ENCODE measurements at regions not wholly inside any gene's neighbourhood (a gene's known extent, or its start where the extent isn't known, plus 50 kb on each side); places are given as distances from the start of the nearest gene placed in this dataset.
"Not testable (repeated sequence)": the region's sequence is repeated elsewhere in the genome, so short reads cannot be mapped to it uniquely, and the experiment has no call there.

- Histone ChIP-seq H3K27ac (ENCODE audit: low read depth, low read length) (no peak overlapping the region), H3K4me1 (ENCODE audit: control insufficient read depth in 2 of 2, insufficient read depth in 2 of 2, low read length in 2 of 2) (no peaks in the 10 kb centered on the region), H3K27me3 (ENCODE audit: control insufficient read depth in 2 of 2, insufficient read depth in 2 of 2, low read length in 2 of 2) (no peaks in the 10 kb centered on the region), H3K36me3 (ENCODE audit: control insufficient read depth in 2 of 3, insufficient read depth in 3 of 3, low read length in 3 of 3) (no peaks in the 10 kb centered on the region), H3K9me3 (ENCODE audit: control insufficient read depth in 2 of 3, low read length in 3 of 3) (no peaks in the 10 kb centered on the region), H3K4me3 (ENCODE audit: low read length) (no peak overlapping the region)
- Mint-ChIP-seq H3K4me1 (peaks cover 0 to 3% (median 0%) of the 10 kb centered on the region in 7 donors), H3K4me3 (no peak overlapping the region), H3K36me3 (peaks cover 0 to 3% (median 0%) of the 10 kb centered on the region in 5 donors), H3K9me3 (peaks cover 1 to 14% (median 7%) of the 10 kb centered on the region in 11 donors), H3K27me3 (peaks cover 0 to 11% (median 8%) of the 10 kb centered on the region in 5 donors), H3K27ac (no peak overlapping the region)
- intact Hi-C loops (cut with micrococcal nuclease): no loop called here
- POLR2A ChIA-PET: no interaction called here
- no peak for DNase-seq
- no peak for ATAC-seq
- CTCF ChIA-PET: no interaction called here
Observed at GRCh38 chr1:241447031-241447644, 72.4 kb downstream of the FH start.

GRCh38 chr1:241444836-241445235 is 74.7 kb downstream of the FH start:
- no peak for ATAC-seq
- Histone ChIP-seq H3K27me3 (ENCODE audit: control insufficient read depth in 2 of 2, insufficient read depth in 2 of 2, low read length in 2 of 2) (no peaks in the 10 kb centered on the region), H3K9me3 (ENCODE audit: control insufficient read depth in 2 of 3, low read length in 3 of 3) (no peaks in the 10 kb centered on the region), H3K36me3 (ENCODE audit: control insufficient read depth in 2 of 3, insufficient read depth in 3 of 3, low read length in 3 of 3) (no peaks in the 10 kb centered on the region), H3K4me1 (ENCODE audit: control insufficient read depth in 2 of 2, insufficient read depth in 2 of 2, low read length in 2 of 2) (no peaks in the 10 kb centered on the region), H3K4me3 (ENCODE audit: low read length) (no peak overlapping the region), H3K27ac (ENCODE audit: low read depth, low read length) (no peak overlapping the region)
- H3K9me3 Mint-ChIP-seq: peaks cover 1 to 14% (median 4%) of the 10 kb centered on the region in 11 donors
- POLR2A ChIA-PET: no interaction called here
- H3K36me3 Mint-ChIP-seq: no peaks in the 10 kb centered on the region
- H3K4me1 Mint-ChIP-seq: peaks cover 0 to 3% (median 0%) of the 10 kb centered on the region in 7 donors
- intact Hi-C loops (cut with micrococcal nuclease): no loop called here
- no peak overlapping the region for H3K4me3 Mint-ChIP-seq
- peaks cover 0 to 14% (median 8%) of the 10 kb centered on the region in 5 donors for H3K27me3 Mint-ChIP-seq
- H3K27ac Mint-ChIP-seq: no peak overlapping the region
- DNase-seq: no peak
- CTCF ChIA-PET: no interaction called here

GRCh38 chr1:241443561-241443960 is 76.0 kb downstream of the FH start:
- CTCF ChIA-PET: no interaction called here
- POLR2A ChIA-PET: no interaction called here

GRCh38 chr1:241442686-241443085 is 76.9 kb downstream of the FH start:
- Histone ChIP-seq H3K27me3 (ENCODE audit: control insufficient read depth in 2 of 2, insufficient read depth in 2 of 2, low read length in 2 of 2) (no peaks in the 10 kb centered on the region), H3K4me3 (ENCODE audit: low read length) (no peak overlapping the region), H3K27ac (ENCODE audit: low read depth, low read length) (no peak overlapping the region), H3K9me3 (ENCODE audit: control insufficient read depth in 2 of 3, low read length in 3 of 3) (no peaks in the 10 kb centered on the region), H3K36me3 (ENCODE audit: control insufficient read depth in 2 of 3, insufficient read depth in 3 of 3, low read length in 3 of 3) (no peaks in the 10 kb centered on the region), H3K4me1 (ENCODE audit: control insufficient read depth in 2 of 2, insufficient read depth in 2 of 2, low read length in 2 of 2) (no peaks in the 10 kb centered on the region)
- H3K36me3 Mint-ChIP-seq: no peaks in the 10 kb centered on the region
- intact Hi-C loops (cut with micrococcal nuclease): no loop called here
- peaks cover 0 to 14% (median 4%) of the 10 kb centered on the region in 11 donors for H3K9me3 Mint-ChIP-seq
- DNase-seq: no peak
- H3K4me1 Mint-ChIP-seq: peaks cover 0 to 3% (median 0%) of the 10 kb centered on the region in 7 donors
- no peak for ATAC-seq
- CTCF ChIA-PET: no interaction called here
- H3K27ac Mint-ChIP-seq: no peak overlapping the region
- peaks cover 0 to 18% (median 8%) of the 10 kb centered on the region in 5 donors for H3K27me3 Mint-ChIP-seq
- no peak overlapping the region for H3K4me3 Mint-ChIP-seq
- POLR2A ChIA-PET: no interaction called here

More at GRCh38 chr1:241443561-241443960, 76.0 kb downstream of the FH start:
- Histone ChIP-seq H3K36me3 (ENCODE audit: control insufficient read depth in 2 of 3, insufficient read depth in 3 of 3, low read length in 3 of 3) (no peaks in the 10 kb centered on the region), H3K27ac (ENCODE audit: low read depth, low read length) (no peak overlapping the region), H3K4me1 (ENCODE audit: control insufficient read depth in 2 of 2, insufficient read depth in 2 of 2, low read length in 2 of 2) (no peaks in the 10 kb centered on the region), H3K27me3 (ENCODE audit: control insufficient read depth in 2 of 2, insufficient read depth in 2 of 2, low read length in 2 of 2) (no peaks in the 10 kb centered on the region), H3K4me3 (ENCODE audit: low read length) (no peak overlapping the region), H3K9me3 (ENCODE audit: control insufficient read depth in 2 of 3, low read length in 3 of 3) (no peaks in the 10 kb centered on the region)
- Mint-ChIP-seq H3K36me3 (no peaks in the 10 kb centered on the region), H3K27me3 (peaks cover 0 to 18% (median 8%) of the 10 kb centered on the region in 5 donors), H3K4me1 (peaks cover 0 to 3% (median 0%) of the 10 kb centered on the region in 7 donors), H3K9me3 (peaks cover 1 to 14% (median 4%) of the 10 kb centered on the region in 11 donors), H3K27ac (no peak overlapping the region), H3K4me3 (no peak overlapping the region)
- no peak for DNase-seq
- intact Hi-C loops (cut with micrococcal nuclease): no loop called here
- ATAC-seq: no peak

GRCh38 chr1:241440904-241441303 is 78.7 kb downstream of the FH start:
- no peak overlapping the region for H3K27ac ChIP-seq (ENCODE audit: low read depth, low read length)
- no peaks in the 10 kb centered on the region for H3K4me1 ChIP-seq (ENCODE audit: control insufficient read depth in 2 of 2, insufficient read depth in 2 of 2, low read length in 2 of 2)
- H3K36me3 Mint-ChIP-seq: no peaks in the 10 kb centered on the region
- no peak for DNase-seq
- no peak overlapping the region for H3K27ac Mint-ChIP-seq
- POLR2A ChIA-PET: no interaction called here
- peaks cover 0 to 14% (median 4%) of the 10 kb centered on the region in 11 donors for H3K9me3 Mint-ChIP-seq
- ATAC-seq: no peak
- H3K27me3 ChIP-seq (ENCODE audit: control insufficient read depth in 2 of 2, insufficient read depth in 2 of 2, low read length in 2 of 2): no peaks in the 10 kb centered on the region
- no peak overlapping the region for H3K4me3 Mint-ChIP-seq
- H3K4me1 Mint-ChIP-seq: peaks cover 0 to 3% (median 0%) of the 10 kb centered on the region in 7 donors
- H3K9me3 ChIP-seq (ENCODE audit: control insufficient read depth in 2 of 3, low read length in 3 of 3): no peaks in the 10 kb centered on the region
- intact Hi-C loops (cut with micrococcal nuclease): no loop called here
- CTCF ChIA-PET: no interaction called here
- H3K36me3 ChIP-seq (ENCODE audit: control insufficient read depth in 2 of 3, insufficient read depth in 3 of 3, low read length in 3 of 3): no peaks in the 10 kb centered on the region
- no peak overlapping the region for H3K4me3 ChIP-seq (ENCODE audit: low read length)
- peaks cover 0 to 18% (median 12%) of the 10 kb centered on the region in 5 donors for H3K27me3 Mint-ChIP-seq

GRCh38 chr1:241438686-241439085 is 80.9 kb downstream of the FH start:
- POLR2A ChIA-PET; H3K36me3 Mint-ChIP-seq; H3K9me3 Mint-ChIP-seq; DNase-seq; H3K27ac ChIP-seq (ENCODE audit: low read depth, low read length); H3K36me3 ChIP-seq (ENCODE audit: control insufficient read depth in 2 of 3, insufficient read depth in 3 of 3, low read length in 3 of 3); intact Hi-C loops (cut with micrococcal nuclease); H3K27ac Mint-ChIP-seq; H3K4me3 Mint-ChIP-seq; CTCF ChIA-PET; H3K4me1 Mint-ChIP-seq; H3K9me3 ChIP-seq (ENCODE audit: control insufficient read depth in 2 of 3, low read length in 3 of 3); H3K27me3 ChIP-seq (ENCODE audit: control insufficient read depth in 2 of 2, insufficient read depth in 2 of 2, low read length in 2 of 2); ATAC-seq; H3K4me3 ChIP-seq (ENCODE audit: low read length); H3K4me1 ChIP-seq (ENCODE audit: control insufficient read depth in 2 of 2, insufficient read depth in 2 of 2, low read length in 2 of 2): not testable (repeated sequence)
- H3K27me3 Mint-ChIP-seq: peaks cover 0 to 32% (median 17%) of the 10 kb centered on the region in 5 donors

GRCh38 chr1:241432241-241432640 is 75.2 kb upstream of the RGS7 start:
- DNase-seq (no peak), ATAC-seq (no peak)
- Mint-ChIP-seq H3K4me1 (no peaks in the 10 kb centered on the region), H3K27ac (no peak overlapping the region), H3K9me3 (peaks cover 0 to 16% (median 5%) of the 10 kb centered on the region in 11 donors), H3K27me3 (peaks cover 14 to 64% (median 34%) of the 10 kb centered on the region in 5 donors), H3K4me3 (no peak overlapping the region), H3K36me3 (peaks cover 0 to 3% (median 0%) of the 10 kb centered on the region in 5 donors)
- H3K27ac ChIP-seq (ENCODE audit: low read depth, low read length): no peak overlapping the region
- no peaks in the 10 kb centered on the region for H3K4me1 ChIP-seq (ENCODE audit: control insufficient read depth in 2 of 2, insufficient read depth in 2 of 2, low read length in 2 of 2)
- ChIA-PET CTCF (no interaction called here), POLR2A (no interaction called here)
- no peaks in the 10 kb centered on the region for H3K36me3 ChIP-seq (ENCODE audit: control insufficient read depth in 2 of 3, insufficient read depth in 3 of 3, low read length in 3 of 3)
- no peak overlapping the region for H3K4me3 ChIP-seq (ENCODE audit: low read length)
- H3K9me3 ChIP-seq (ENCODE audit: control insufficient read depth in 2 of 3, low read length in 3 of 3): no peaks in the 10 kb centered on the region
- intact Hi-C loops (cut with micrococcal nuclease): no loop called here
- no peaks in the 10 kb centered on the region for H3K27me3 ChIP-seq (ENCODE audit: control insufficient read depth in 2 of 2, insufficient read depth in 2 of 2, low read length in 2 of 2)

Measured in naive thymus-derived CD4-positive, alpha-beta T cell (primary cell).